Spleen (tissue), 11 donors: ENCODE measurements at regions not wholly inside any gene's neighbourhood (a gene's known extent, or its start where the extent isn't known, plus 50 kb on each side); places are given as distances from the start of the nearest gene placed in this dataset.

Source experiments
- DNase-seq: peaks from one replicate; pipeline ENCODE4 v3.0.0-alpha.2; 2020
- H3K27ac ChIP-seq, 8 donors: fragments of 200-600 bp; sonication (generic) in 7 of 8; 1 replicate in 4 of 8; 2 replicates in 4 of 8; pipeline versions ENCODE4 v1.5.0 to v1.8.0; 2016 to 2021; ENCODE audit warnings: inconsistent platforms in 4 of 8, mild to moderate bottlenecking in 4 of 8, moderate library complexity in 1 of 8
- H3K27me3 ChIP-seq, 7 donors: fragments of 200-600 bp; sonication (generic) in 6 of 7; replicated peaks in 1 of 7; 1 replicate in 4 of 7; 2 replicates in 3 of 7; pipeline versions ENCODE4 v1.5.0 to v1.8.0; 2016 to 2021; ENCODE audit warnings: inconsistent platforms in 3 of 7, mild to moderate bottlenecking in 1 of 7
- H3K36me3 ChIP-seq, 6 donors: fragments of 200-600 bp; sonication (generic) in 5 of 6; 1 replicate in 4 of 6; 2 replicates in 2 of 6; pipeline versions ENCODE4 v1.5.0 to v1.8.0; 2016 to 2021; ENCODE audit warnings: inconsistent platforms in 2 of 6
- H3K4me1 ChIP-seq, 6 donors: fragments of 200-600 bp; sonication (generic) in 5 of 6; 1 replicate in 3 of 6; 2 replicates in 3 of 6; pipeline versions ENCODE4 v1.5.0 to v1.8.0; 2016 to 2021; ENCODE audit warnings: inconsistent platforms in 3 of 6
- H3K4me3 ChIP-seq, 8 donors: fragments of 200-600 bp; sonication (generic) in 7 of 8; 1 replicate in 4 of 8; 2 replicates in 4 of 8; pipeline versions ENCODE4 v1.5.0 to v1.8.0; 2016 to 2021; ENCODE audit warnings: inconsistent platforms in 4 of 8, mild to moderate bottlenecking in 4 of 8, moderate library complexity in 2 of 8
- H3K9me3 ChIP-seq, 8 donors: fragments of 200-600 bp; sonication (generic) in 7 of 8; 1 replicate in 4 of 8; 2 replicates in 4 of 8; pipeline versions ENCODE4 v1.5.0 to v1.8.0; 2016 to 2021; ENCODE audit warnings: inconsistent platforms in 4 of 8
- POLR2A ChIP-seq, 3 donors: fragments of 450-650 bp; IDR thresholded peaks; one replicate each; pipeline ENCODE4 v1.5.1; 2017; ENCODE audit warnings: antibody characterized with exemption in 3 of 3, mild to moderate bottlenecking in 1 of 3
- POLR2AphosphoS5 ChIP-seq, 3 donors: sonication (generic); formaldehyde crosslinking; IDR thresholded peaks; one replicate each; pipeline ENCODE4 v1.5.1; 2017; ENCODE audit warnings: antibody characterized with exemption in 3 of 3
- WGBS, 5 donors: extraction: QIAGEN DNeasy Blood & Tissue Kit in 3 of 5; methylation state at CpG; one replicate each; pipeline versions ENCODE4 v1.1.5 to v1.1.7; 2013 to 2018; 5-methylcytosine and 5-hydroxymethylcytosine counted together
- intact Hi-C: fragments of 100-400 bp; cut with DNase I; formaldehyde crosslinking; loops from one replicate; pipeline ENCODE4 v1.15.0; 2023; ENCODE audit warnings: low total_unique reads
- TF ChIP-seq, protein P1 (sequence below), 11 experiments: fragments of 200-600 bp in 7 of 11; fragments of 450-650 bp in 4 of 11; sonication (generic) in 4 of 11; IDR thresholded peaks in 8 of 11; conservative IDR thresholded peaks in 3 of 11; 1 replicate in 7 of 11; 2 replicates in 4 of 11; pipeline versions ENCODE4 v1.4.0 to v1.8.0; 2016 to 2021; ENCODE audit warnings: antibody characterized with exemption in 11 of 11, inconsistent platforms in 4 of 11, mild to moderate bottlenecking in 1 of 11
- donor health status: healthy with polysubstance abuse.
- donor health status: DM: no; HTN: no; CAD: no; lungs with moderate emphysema.
- donor health status: DM: no; HTN: no; CAD: no.
- donor health status: Bipolar disorder and iron deficiency.
- donor health status: healthy.
- donor health status: DM: no; HTN: no; CAD: no.
- donor health status: DM: yes; HTN: yes; CAD: no.

DNA sequence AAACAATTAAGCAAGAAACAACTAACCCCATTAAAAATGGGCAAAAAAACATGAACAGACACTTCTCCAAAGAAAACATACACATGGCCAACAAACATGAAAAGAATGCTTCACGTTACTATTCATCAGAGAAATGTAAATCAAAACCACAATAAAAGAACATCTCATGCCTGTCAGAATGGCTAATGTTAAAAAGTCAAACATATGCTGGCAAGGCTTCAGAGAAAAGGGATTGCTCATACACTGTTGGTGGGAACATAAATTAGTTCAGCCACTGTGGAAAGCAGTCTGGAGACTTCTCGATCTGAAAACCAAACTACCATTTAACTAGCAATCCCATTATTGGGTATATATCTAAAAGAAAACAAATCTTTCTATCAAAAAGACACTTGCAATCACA is 217.5 kb downstream of the TINAG start:
- TF ChIP-seq, protein P1, sequence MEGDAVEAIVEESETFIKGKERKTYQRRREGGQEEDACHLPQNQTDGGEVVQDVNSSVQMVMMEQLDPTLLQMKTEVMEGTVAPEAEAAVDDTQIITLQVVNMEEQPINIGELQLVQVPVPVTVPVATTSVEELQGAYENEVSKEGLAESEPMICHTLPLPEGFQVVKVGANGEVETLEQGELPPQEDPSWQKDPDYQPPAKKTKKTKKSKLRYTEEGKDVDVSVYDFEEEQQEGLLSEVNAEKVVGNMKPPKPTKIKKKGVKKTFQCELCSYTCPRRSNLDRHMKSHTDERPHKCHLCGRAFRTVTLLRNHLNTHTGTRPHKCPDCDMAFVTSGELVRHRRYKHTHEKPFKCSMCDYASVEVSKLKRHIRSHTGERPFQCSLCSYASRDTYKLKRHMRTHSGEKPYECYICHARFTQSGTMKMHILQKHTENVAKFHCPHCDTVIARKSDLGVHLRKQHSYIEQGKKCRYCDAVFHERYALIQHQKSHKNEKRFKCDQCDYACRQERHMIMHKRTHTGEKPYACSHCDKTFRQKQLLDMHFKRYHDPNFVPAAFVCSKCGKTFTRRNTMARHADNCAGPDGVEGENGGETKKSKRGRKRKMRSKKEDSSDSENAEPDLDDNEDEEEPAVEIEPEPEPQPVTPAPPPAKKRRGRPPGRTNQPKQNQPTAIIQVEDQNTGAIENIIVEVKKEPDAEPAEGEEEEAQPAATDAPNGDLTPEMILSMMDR (IDR thresholded peaks at IDR 0.05 in 8 of 11, conservative IDR thresholded peaks at IDR 0.05 in 3 of 11): no peak
- no peak for TF ChIP-seq POLR2AphosphoS5 (IDR thresholded peaks at IDR 0.05)
- TF ChIP-seq POLR2A (IDR thresholded peaks at IDR 0.05): no peak
- intact Hi-C loops: no loop called here
- DNase-seq: no peak
- no peaks in the 10 kb centered on the region for H3K27me3 ChIP-seq
- H3K27ac ChIP-seq: no peak overlapping the region
- H3K4me1 ChIP-seq: no peaks in the 10 kb centered on the region
- H3K4me3 ChIP-seq: no peak overlapping the region
- H3K36me3 ChIP-seq: no peaks in the 10 kb centered on the region
- H3K9me3 ChIP-seq: peaks cover 0 to 45% (median 14%) of the 10 kb centered on the region in 8 donors
- 63 to 80% (median 65%) methylated on average over 2 of the region's 2 CpGs for WGBS, 5 donors

DNA sequence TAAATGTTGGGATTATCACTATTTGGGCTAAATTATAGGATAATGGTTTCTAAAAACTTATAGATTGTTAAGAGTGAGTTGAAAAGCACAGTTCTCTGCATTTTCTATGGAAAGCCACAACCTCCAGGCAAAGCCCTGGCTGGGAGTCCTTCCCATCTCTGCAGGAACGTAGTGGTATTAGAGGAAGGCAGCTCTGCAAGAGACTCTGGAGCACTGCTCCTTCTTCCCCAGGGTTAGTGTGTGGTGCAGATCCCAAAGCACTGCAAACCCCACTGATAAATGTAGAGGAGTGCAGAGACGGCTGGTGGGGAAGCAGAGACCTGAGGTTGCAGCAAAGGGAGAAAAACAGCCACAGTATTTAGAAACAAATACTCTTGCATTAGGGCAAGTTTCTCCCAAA is 225.3 kb downstream of the TINAG start:
- no peak overlapping the region for H3K27ac ChIP-seq
- H3K36me3 ChIP-seq: no peaks in the 10 kb centered on the region
- peaks cover 0 to 16% (median 0%) of the 10 kb centered on the region in 8 donors for H3K9me3 ChIP-seq
- peaks cover 0 to 3% (median 0%) of the 10 kb centered on the region in 7 donors for H3K27me3 ChIP-seq
- TF ChIP-seq POLR2A (IDR thresholded peaks at IDR 0.05) (no peak), POLR2AphosphoS5 (IDR thresholded peaks at IDR 0.05) (no peak)
- TF ChIP-seq, protein P1 (IDR thresholded peaks at IDR 0.05 in 8 of 11, conservative IDR thresholded peaks at IDR 0.05 in 3 of 11): no peak
- intact Hi-C loops: no loop called here
- no peaks in the 10 kb centered on the region for H3K4me1 ChIP-seq
- WGBS, 5 donors: 43 to 69% (median 45%) methylated on average over 2 of the region's 2 CpGs
- no peak overlapping the region for H3K4me3 ChIP-seq
- DNase-seq: no peak

DNA sequence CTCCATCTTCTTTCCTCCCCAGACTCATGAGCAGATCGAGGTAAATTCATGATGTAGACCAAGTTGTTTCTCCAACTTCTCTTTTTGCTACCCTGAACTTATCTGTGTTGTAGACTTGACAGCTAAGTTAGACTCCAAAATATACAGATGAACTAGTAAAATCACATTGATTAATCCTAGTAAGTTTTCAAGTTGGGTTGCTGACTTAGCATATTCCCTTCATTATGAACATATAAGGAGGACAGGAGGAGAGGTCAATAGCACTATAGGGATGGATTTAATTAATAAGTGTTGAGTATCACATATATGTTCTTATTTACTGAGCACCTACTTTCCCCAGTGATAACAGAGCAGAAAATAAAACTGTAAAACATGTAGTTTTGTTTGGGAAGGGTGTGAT is 227.3 kb downstream of the TINAG start:
- Histone ChIP-seq H3K9me3 (peaks cover 0 to 11% (median 0%) of the 10 kb centered on the region in 8 donors), H3K27me3 (peaks cover 0 to 3% (median 0%) of the 10 kb centered on the region in 7 donors), H3K4me3 (no peak overlapping the region), H3K4me1 (no peaks in the 10 kb centered on the region), H3K27ac (no peak overlapping the region), H3K36me3 (no peaks in the 10 kb centered on the region)
- no peak for DNase-seq
- WGBS, 5 donors: 45 to 53% (median 50%) methylated on average over 1 of the region's 1 CpG
- intact Hi-C loops: no loop called here
- TF ChIP-seq, protein P1 (IDR thresholded peaks at IDR 0.05 in 8 of 11, conservative IDR thresholded peaks at IDR 0.05 in 3 of 11): no peak
- TF ChIP-seq POLR2A (IDR thresholded peaks at IDR 0.05) (no peak), POLR2AphosphoS5 (IDR thresholded peaks at IDR 0.05) (no peak)

DNA sequence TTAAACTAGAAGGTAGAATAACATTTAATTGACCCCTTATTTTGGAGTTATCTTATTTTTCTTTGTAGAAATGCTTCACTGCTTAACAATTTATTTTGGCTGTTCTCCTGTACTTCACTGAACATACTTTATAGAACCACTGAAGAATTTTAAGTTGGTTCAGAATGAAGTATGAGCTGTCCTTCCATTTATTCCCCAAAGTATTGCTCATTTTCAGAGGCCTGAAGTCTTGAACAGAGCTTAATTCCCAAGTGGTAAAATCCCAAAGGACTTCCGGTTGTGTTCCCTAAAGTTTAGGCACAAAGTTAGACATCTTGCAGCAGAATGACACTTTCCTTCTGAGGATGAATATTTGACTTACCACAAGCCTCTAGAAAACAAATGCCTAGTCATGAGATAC is 233.3 kb downstream of the TINAG start:
- no peaks in the 10 kb centered on the region for H3K27me3 ChIP-seq
- intact Hi-C loops: no loop called here
- no peaks in the 10 kb centered on the region for H3K4me1 ChIP-seq
- no peak for DNase-seq
- H3K4me3 ChIP-seq: no peak overlapping the region
- 81 to 100% (median 85%) methylated on average over 1 of the region's 1 CpG for WGBS, 5 donors
- no peak for TF ChIP-seq POLR2AphosphoS5 (IDR thresholded peaks at IDR 0.05)
- TF ChIP-seq, protein P1 (IDR thresholded peaks at IDR 0.05 in 8 of 11, conservative IDR thresholded peaks at IDR 0.05 in 3 of 11): no peak
- TF ChIP-seq POLR2A (IDR thresholded peaks at IDR 0.05): no peak
- peaks cover 0 to 19% (median 8%) of the 10 kb centered on the region in 8 donors for H3K9me3 ChIP-seq
- no peaks in the 10 kb centered on the region for H3K36me3 ChIP-seq
- H3K27ac ChIP-seq: no peak overlapping the region
